ENCODE measurements at regions not wholly inside any gene's neighbourhood (a gene's known extent, or its start where the extent isn't known, plus 50 kb on each side); places are given as distances from the start of the nearest gene placed in this dataset.

- Histone ChIP-seq H3K9me3 (ENCODE audit: low read depth, low read length) (no peaks in the 10 kb centered on the region), H3K27me3 (ENCODE audit: insufficient read depth, low read length) (no peaks in the 10 kb centered on the region), H3K27ac (ENCODE audit: low read depth, low read length) (no peak overlapping the region), H3K79me2 (ENCODE audit: insufficient read depth, low read length) (no peaks in the 10 kb centered on the region), H3K4me2 (ENCODE audit: insufficient read depth, low read length) (no peak overlapping the region), H3K4me1 (ENCODE audit: insufficient read depth, low read length) (no peaks in the 10 kb centered on the region), H3K36me3 (ENCODE audit: insufficient read depth, low read length) (no peaks in the 10 kb centered on the region), H4K20me1 (ENCODE audit: insufficient read depth, low read length) (no peaks in the 10 kb centered on the region), H3K4me3 (ENCODE audit: insufficient read depth, low read length) (no peak overlapping the region), H2AFZ (ENCODE audit: low read length) (no peak overlapping the region)
- TF ChIP-seq CTCF (IDR thresholded peaks at IDR 0.05; ENCODE audit: extremely low read depth, low read depth, low read length): no peak
- no peak for DNase-seq (ENCODE audit: insufficient read length, low spot score, missing footprints)
These were observed 422.6 kb downstream of the BRINP1 start for GRCh38 chr9:118946669-118947068.

GRCh38 chr9:118954857-118955256, 414.4 kb downstream of the BRINP1 start:
- Histone ChIP-seq H2AFZ (ENCODE audit: low read length) (no peak overlapping the region), H3K27me3 (ENCODE audit: insufficient read depth, low read length) (no peaks in the 10 kb centered on the region), H3K4me2 (ENCODE audit: insufficient read depth, low read length) (no peak overlapping the region), H4K20me1 (ENCODE audit: insufficient read depth, low read length) (no peaks in the 10 kb centered on the region), H3K4me3 (ENCODE audit: insufficient read depth, low read length) (no peak overlapping the region), H3K36me3 (ENCODE audit: insufficient read depth, low read length) (no peaks in the 10 kb centered on the region), H3K4me1 (ENCODE audit: insufficient read depth, low read length) (no peaks in the 10 kb centered on the region), H3K27ac (ENCODE audit: low read depth, low read length) (no peak overlapping the region), H3K9me3 (ENCODE audit: low read depth, low read length) (no peaks in the 10 kb centered on the region), H3K79me2 (ENCODE audit: insufficient read depth, low read length) (no peaks in the 10 kb centered on the region)
- DNase-seq (ENCODE audit: insufficient read length, low spot score, missing footprints): no peak
- TF ChIP-seq CTCF (IDR thresholded peaks at IDR 0.05; ENCODE audit: extremely low read depth, low read depth, low read length): no peak

- no peak overlapping the region for H2AFZ ChIP-seq (ENCODE audit: low read length)
- no peak overlapping the region for H3K4me3 ChIP-seq (ENCODE audit: insufficient read depth, low read length)
- no peaks in the 10 kb centered on the region for H3K9me3 ChIP-seq (ENCODE audit: low read depth, low read length)
- no peak overlapping the region for H3K4me2 ChIP-seq (ENCODE audit: insufficient read depth, low read length)
- H3K79me2 ChIP-seq (ENCODE audit: insufficient read depth, low read length): no peaks in the 10 kb centered on the region
- no peak for TF ChIP-seq CTCF (IDR thresholded peaks at IDR 0.05; ENCODE audit: extremely low read depth, low read depth, low read length)
- H3K36me3 ChIP-seq (ENCODE audit: insufficient read depth, low read length): no peaks in the 10 kb centered on the region
- H4K20me1 ChIP-seq (ENCODE audit: insufficient read depth, low read length): no peaks in the 10 kb centered on the region
- DNase-seq (ENCODE audit: insufficient read length, low spot score, missing footprints): no peak
- H3K27me3 ChIP-seq (ENCODE audit: insufficient read depth, low read length): no peaks in the 10 kb centered on the region
- H3K27ac ChIP-seq (ENCODE audit: low read depth, low read length): no peak overlapping the region
- H3K4me1 ChIP-seq (ENCODE audit: insufficient read depth, low read length): peaks cover 5% of the 10 kb centered on the region
These were observed 411.6 kb downstream of the BRINP1 start for GRCh38 chr9:118957585-118957984.

GRCh38 chr9:118959366-118959765, 409.9 kb downstream of the BRINP1 start:
- H3K4me1 ChIP-seq (ENCODE audit: insufficient read depth, low read length): peaks cover 5% of the 10 kb centered on the region

More at GRCh38 chr9:118959366-118959765, 409.9 kb downstream of the BRINP1 start:
- no peak overlapping the region for H3K4me3 ChIP-seq (ENCODE audit: insufficient read depth, low read length)
- DNase-seq (ENCODE audit: insufficient read length, low spot score, missing footprints): no peak
- no peaks in the 10 kb centered on the region for H4K20me1 ChIP-seq (ENCODE audit: insufficient read depth, low read length)
- TF ChIP-seq CTCF (IDR thresholded peaks at IDR 0.05; ENCODE audit: extremely low read depth, low read depth, low read length): no peak
- no peaks in the 10 kb centered on the region for H3K79me2 ChIP-seq (ENCODE audit: insufficient read depth, low read length)
- H3K27ac ChIP-seq (ENCODE audit: low read depth, low read length): no peak overlapping the region
- H3K9me3 ChIP-seq (ENCODE audit: low read depth, low read length): no peaks in the 10 kb centered on the region
- no peak overlapping the region for H2AFZ ChIP-seq (ENCODE audit: low read length)
- H3K4me2 ChIP-seq (ENCODE audit: insufficient read depth, low read length): no peak overlapping the region
- no peaks in the 10 kb centered on the region for H3K36me3 ChIP-seq (ENCODE audit: insufficient read depth, low read length)
- H3K27me3 ChIP-seq (ENCODE audit: insufficient read depth, low read length): no peaks in the 10 kb centered on the region
